Natural killer cell (primary cell): ENCODE measurements at regions not wholly inside any gene's neighbourhood (a gene's known extent, or its start where the extent isn't known, plus 50 kb on each side); places are given as distances from the start of the nearest gene placed in this dataset.

ENCODE experiments used
- ATAC-seq, 3 donors: fragments of 150-1000 bp in 2 of 3; fragments of 200-7000 bp in 1 of 3; cut with Tn5 transposase; 1 replicate in 1 of 3; 2 replicates in 2 of 3; pipeline ENCODE4 v1.10.0; 2021; ENCODE audit warnings: mild to moderate bottlenecking in 2 of 3, moderate library complexity in 2 of 3
- DNase-seq, 2 donors: peaks; one replicate each; pipeline versions ENCODE4 v3.0.0 to v3.0.0-alpha.2; 2013 to 2021; ENCODE audit warnings: mixed read lengths in 1 of 2
- H3K27ac ChIP-seq: one replicate; pipeline ENCODE4 v1.5.1; 2013; ENCODE audit warnings: mild to moderate bottlenecking, low read length
- H3K27me3 ChIP-seq: one replicate; pipeline ENCODE4 v1.6.1; 2013; ENCODE audit warnings: low read length; ENCODE audit not compliant: control insufficient read depth, insufficient read depth
- H3K36me3 ChIP-seq: one replicate; pipeline ENCODE4 v1.6.1; 2013; ENCODE audit warnings: low read length; ENCODE audit not compliant: control insufficient read depth, insufficient read depth
- H3K4me1 ChIP-seq: one replicate; pipeline ENCODE4 v1.6.1; 2013; ENCODE audit warnings: low read length; ENCODE audit not compliant: control insufficient read depth, insufficient read depth
- H3K4me3 ChIP-seq: one replicate; pipeline ENCODE4 v1.5.1; 2013; ENCODE audit warnings: low read length
- H3K9me3 ChIP-seq: one replicate; pipeline ENCODE4 v1.6.1; 2013; ENCODE audit warnings: low read length; ENCODE audit not compliant: control insufficient read depth, insufficient read depth
- H3K27ac Mint-ChIP-seq, 2 donors: one replicate each; pipeline ENCODE4 v1.8.0; 2022; ENCODE audit warnings: mild to moderate bottlenecking in 2 of 2, mixed read lengths in 2 of 2, moderate library complexity in 1 of 2
- H3K27me3 Mint-ChIP-seq, 2 donors: one replicate each; pipeline ENCODE4 v1.8.0; 2022; ENCODE audit warnings: low read depth in 2 of 2, mixed read lengths in 2 of 2
- H3K36me3 Mint-ChIP-seq: one replicate; pipeline ENCODE4 v1.8.0; 2022; ENCODE audit warnings: mixed read lengths
- H3K4me1 Mint-ChIP-seq, 2 donors: one replicate each; pipeline ENCODE4 v1.8.0; 2022; ENCODE audit warnings: mixed read lengths in 2 of 2
- H3K4me3 Mint-ChIP-seq: one replicate; pipeline ENCODE4 v1.8.0; 2022; ENCODE audit warnings: mild to moderate bottlenecking, moderate library complexity, mixed read lengths
- H3K9me3 Mint-ChIP-seq, 2 donors: one replicate each; pipeline ENCODE4 v1.8.0; 2022; ENCODE audit warnings: mixed read lengths in 2 of 2
- CTCF ChIP-seq: fragments of 200-600 bp; IDR thresholded peaks from one replicate; pipeline ENCODE4 v1.8.0; 2022; ENCODE audit warnings: antibody characterized with exemption
- WGBS: methylation state at CpG from one replicate; pipeline ENCODE4 v1.1.7; 2013; ENCODE audit warnings: missing lambda C conversion rate; ENCODE audit not compliant: insufficient coverage; 5-methylcytosine and 5-hydroxymethylcytosine counted together
- intact Hi-C: fragments of 100-400 bp; cut with micrococcal nuclease; formaldehyde crosslinking; loops from one replicate; pipeline ENCODE4 v1.14.2; 2022

DNA sequence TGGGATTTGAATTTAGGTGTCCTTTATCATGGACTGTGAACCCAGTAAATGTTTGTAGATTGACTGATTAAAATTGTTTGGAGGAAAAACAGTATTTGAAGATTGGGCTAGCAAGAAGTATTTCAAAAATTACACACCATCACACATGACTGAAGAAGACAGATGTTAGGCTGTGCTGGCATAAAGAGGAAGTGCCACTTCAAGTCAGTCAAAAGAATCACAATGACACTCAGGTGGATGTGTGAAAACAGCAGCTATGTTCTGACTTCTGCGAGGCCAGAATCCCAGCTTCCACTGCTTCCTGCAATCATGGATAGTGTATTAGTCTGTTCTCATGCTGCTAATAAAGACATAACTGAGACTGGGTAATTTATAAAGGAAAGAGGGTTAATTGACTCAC is 393.3 kb downstream of the DMRT2 start:
- Histone ChIP-seq H3K9me3 (no peaks in the 10 kb centered on the region), H3K36me3 (no peaks in the 10 kb centered on the region), H3K27ac (no peak overlapping the region), H3K4me1 (no peaks in the 10 kb centered on the region), H3K4me3 (no peak overlapping the region), H3K27me3 (no peaks in the 10 kb centered on the region)
- Mint-ChIP-seq H3K4me3 (no peak overlapping the region), H3K9me3 (peaks cover 0 to 2% of the 10 kb centered on the region in 2 donors), H3K27me3 (no peaks in the 10 kb centered on the region), H3K27ac (no peak overlapping the region), H3K4me1 (no peaks in the 10 kb centered on the region), H3K36me3 (no peaks in the 10 kb centered on the region)
- no peak for TF ChIP-seq CTCF
- intact Hi-C loops = no loop called here
- DNase-seq (no peak), ATAC-seq (no peak)
- WGBS = 100% methylated on average over 1 of the region's 1 CpG

DNA sequence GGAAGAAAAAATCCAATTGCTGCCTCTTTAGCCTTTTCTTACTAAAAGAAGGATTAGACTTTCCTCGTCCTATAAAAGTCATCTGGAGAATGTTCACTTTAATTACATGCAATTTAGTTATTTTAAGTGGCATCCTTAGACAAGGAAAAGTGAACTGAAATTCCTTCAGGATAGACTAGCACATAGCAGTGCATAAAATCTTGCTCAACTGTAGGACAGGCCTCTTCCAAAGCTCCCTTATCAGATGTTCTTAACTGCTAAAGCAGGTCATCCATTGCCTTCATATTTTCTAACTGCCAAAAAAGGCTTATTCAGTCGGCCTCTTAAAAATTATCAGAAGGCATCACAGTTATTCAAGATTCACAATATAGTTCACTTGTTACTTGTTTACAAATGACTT is 396.5 kb downstream of the DMRT2 start:
- H3K9me3 ChIP-seq = no peaks in the 10 kb centered on the region
- no peaks in the 10 kb centered on the region for H3K27me3 ChIP-seq
- no peak overlapping the region for H3K4me3 ChIP-seq
- 83% methylated on average over 1 of the region's 2 CpGs for WGBS
- intact Hi-C loops = no loop called here
- H3K36me3 ChIP-seq = no peaks in the 10 kb centered on the region
- no peak overlapping the region for H3K27ac ChIP-seq
- H3K4me1 ChIP-seq = no peaks in the 10 kb centered on the region
- Mint-ChIP-seq H3K27me3 (no peaks in the 10 kb centered on the region), H3K4me3 (no peak overlapping the region), H3K9me3 (peaks cover 0 to 2% of the 10 kb centered on the region in 2 donors), H3K27ac (no peak overlapping the region), H3K36me3 (no peaks in the 10 kb centered on the region), H3K4me1 (no peaks in the 10 kb centered on the region)
- no peak for DNase-seq
- TF ChIP-seq CTCF = no peak
- ATAC-seq = no peak

- Mint-ChIP-seq H3K4me1 (no peaks in the 10 kb centered on the region), H3K36me3 (no peaks in the 10 kb centered on the region), H3K27ac (no peak overlapping the region), H3K4me3 (no peak overlapping the region), H3K27me3 (peaks cover 0 to 6% of the 10 kb centered on the region in 2 donors), H3K9me3 (peaks cover 0 to 4% of the 10 kb centered on the region in 2 donors)
- H3K27me3 ChIP-seq = no peaks in the 10 kb centered on the region
- H3K36me3 ChIP-seq = no peaks in the 10 kb centered on the region
- no peaks in the 10 kb centered on the region for H3K4me1 ChIP-seq
- no peak overlapping the region for H3K27ac ChIP-seq
- 91% methylated on average over 3 of the region's 4 CpGs for WGBS
- H3K9me3 ChIP-seq = no peaks in the 10 kb centered on the region
- H3K4me3 ChIP-seq = no peak overlapping the region
- ATAC-seq (no peak), DNase-seq (no peak)
- TF ChIP-seq CTCF = no peak
- intact Hi-C loops = no loop called here
Measured at GRCh38 chr9:1453636-1454035, 403.5 kb downstream of the DMRT2 start.

- Histone ChIP-seq H3K4me3 (no peak overlapping the region), H3K27me3 (no peaks in the 10 kb centered on the region), H3K27ac (no peak overlapping the region), H3K36me3 (no peaks in the 10 kb centered on the region), H3K4me1 (no peaks in the 10 kb centered on the region), H3K9me3 (no peaks in the 10 kb centered on the region)
- Mint-ChIP-seq H3K4me1 (no peaks in the 10 kb centered on the region), H3K27me3 (peaks cover 0 to 6% of the 10 kb centered on the region in 2 donors), H3K36me3 (no peaks in the 10 kb centered on the region), H3K4me3 (no peak overlapping the region), H3K27ac (no peak overlapping the region), H3K9me3 (peaks cover 0 to 4% of the 10 kb centered on the region in 2 donors)
- no peak for TF ChIP-seq CTCF
- 42% methylated on average over 1 of the region's 1 CpG for WGBS
- ATAC-seq (no peak), DNase-seq (no peak)
- intact Hi-C loops = no loop called here
Measured at GRCh38 chr9:1454211-1454610, 404.1 kb downstream of the DMRT2 start.
